Trophoblast cell (in vitro differentiated cells and primary cell): ENCODE measurements at regions not wholly inside any gene's neighbourhood (a gene's known extent, or its start where the extent isn't known, plus 50 kb on each side); places are given as distances from the start of the nearest gene placed in this dataset.

Experiments used
- DNase-seq, 2 donors: peaks; one replicate each; pipeline ENCODE4 v3.0.0-alpha.2; 2016
- H2AFZ ChIP-seq: 2 replicates; pipeline ENCODE4 v1.6.1; 2013; ENCODE audit warnings: low read length, moderate library complexity, mild to moderate bottlenecking; ENCODE audit not compliant: insufficient read depth, poor library complexity
- H2AK5ac ChIP-seq: 2 replicates; pipeline ENCODE4 v1.6.1; 2013; ENCODE audit warnings: mild to moderate bottlenecking, low read length
- H2BK120ac ChIP-seq: 2 replicates; pipeline ENCODE4 v1.6.1; 2013; ENCODE audit warnings: low read length, mild to moderate bottlenecking, moderate library complexity; ENCODE audit not compliant: insufficient read depth, poor library complexity
- H2BK12ac ChIP-seq: 2 replicates; pipeline ENCODE4 v1.6.1; 2013; ENCODE audit warnings: mild to moderate bottlenecking, low read length, moderate library complexity
- H2BK5ac ChIP-seq: 2 replicates; pipeline ENCODE4 v1.6.1; 2013; ENCODE audit warnings: low read length, low read depth, moderate library complexity, mild to moderate bottlenecking; ENCODE audit not compliant: poor library complexity
- H3K14ac ChIP-seq: 2 replicates; pipeline ENCODE4 v1.6.1; 2013; ENCODE audit warnings: mild to moderate bottlenecking, low read length
- H3K18ac ChIP-seq: 2 replicates; pipeline ENCODE4 v1.6.1; 2013; ENCODE audit warnings: mild to moderate bottlenecking, low read length
- H3K23ac ChIP-seq: 2 replicates; pipeline ENCODE4 v1.6.1; 2013; ENCODE audit warnings: low read length
- H3K27ac ChIP-seq: 2 replicates; pipeline ENCODE4 v1.5.1; 2013; ENCODE audit warnings: low read depth, mild to moderate bottlenecking, inconsistent platforms, low read length, moderate library complexity
- H3K27me3 ChIP-seq: 2 replicates; pipeline ENCODE4 v1.6.1; 2013; ENCODE audit warnings: inconsistent platforms, mild to moderate bottlenecking, low read length, moderate library complexity; ENCODE audit not compliant: insufficient read depth
- H3K36me3 ChIP-seq, 2 experiments: 1 replicate in 1 of 2; 2 replicates in 1 of 2; pipeline ENCODE4 v1.6.1; 2013; ENCODE audit warnings: low read length in 2 of 2, mild to moderate bottlenecking in 2 of 2, moderate library complexity in 1 of 2; ENCODE audit not compliant: insufficient read depth in 2 of 2, control insufficient read depth in 1 of 2
- H3K4ac ChIP-seq: 2 replicates; pipeline ENCODE4 v1.6.1; 2013; ENCODE audit warnings: low read depth, mild to moderate bottlenecking, low read length, moderate library complexity
- H3K4me1 ChIP-seq, 2 experiments: 1 replicate in 1 of 2; 2 replicates in 1 of 2; pipeline ENCODE4 v1.6.1; 2013; ENCODE audit warnings: low read length in 2 of 2, mild to moderate bottlenecking in 2 of 2, moderate library complexity in 1 of 2; ENCODE audit not compliant: insufficient read depth in 2 of 2, control insufficient read depth in 1 of 2
- H3K4me2 ChIP-seq: 2 replicates; pipeline ENCODE4 v1.6.1; 2013; ENCODE audit warnings: inconsistent platforms, mild to moderate bottlenecking, low read length, moderate library complexity
- H3K4me3 ChIP-seq: 2 replicates; pipeline ENCODE4 v1.5.1; 2013; ENCODE audit warnings: mild to moderate bottlenecking, low read depth, low read length, inconsistent platforms
- H3K79me1 ChIP-seq: one replicate; pipeline ENCODE4 v1.6.1; 2013; ENCODE audit warnings: low read length
- H3K79me2 ChIP-seq: 2 replicates; pipeline ENCODE4 v1.6.1; 2013; ENCODE audit warnings: low read length, mild to moderate bottlenecking; ENCODE audit not compliant: control insufficient read depth, insufficient read depth, poor library complexity
- H3K9ac ChIP-seq: 2 replicates; pipeline ENCODE4 v1.6.1; 2013; ENCODE audit warnings: mild to moderate bottlenecking, low read length
- H3K9me3 ChIP-seq: 2 replicates; pipeline ENCODE4 v1.6.1; 2013; ENCODE audit warnings: low read depth, mild to moderate bottlenecking, control low read depth, inconsistent platforms, low read length; ENCODE audit not compliant: insufficient read depth
- H4K12ac ChIP-seq: 2 replicates; pipeline ENCODE4 v1.6.1; 2013; ENCODE audit warnings: low read depth, mild to moderate bottlenecking, low read length, moderate library complexity
- H4K8ac ChIP-seq: 2 replicates; pipeline ENCODE4 v1.6.1; 2013; ENCODE audit warnings: low read depth, mild to moderate bottlenecking, low read length, moderate library complexity
- H4K91ac ChIP-seq: one replicate; pipeline ENCODE4 v1.6.1; 2013; ENCODE audit warnings: low read depth, mild to moderate bottlenecking, low read length, moderate library complexity
- WGBS: extraction: QIAGEN DNeasy Blood & Tissue Kit; methylation state at CpG from one replicate; pipeline ENCODE4 v1.1.7; 2013; ENCODE audit warnings: missing lambda C conversion rate; ENCODE audit not compliant: insufficient read length, insufficient coverage; ENCODE audit errors: extremely low coverage; 5-methylcytosine and 5-hydroxymethylcytosine counted together

- H3K79me2 ChIP-seq: no peaks in the 10 kb centered on the region
- H4K8ac ChIP-seq: no peak overlapping the region
- H2AFZ ChIP-seq: no peak overlapping the region
- H3K18ac ChIP-seq: no peak overlapping the region
- no peak overlapping the region for H3K4ac ChIP-seq
- H4K12ac ChIP-seq: no peak overlapping the region
- no peaks in the 10 kb centered on the region for H3K36me3 ChIP-seq
- H2BK5ac ChIP-seq: no peak overlapping the region
- no peak overlapping the region for H3K9ac ChIP-seq
- H3K9me3 ChIP-seq: no peaks in the 10 kb centered on the region
- H2BK120ac ChIP-seq: no peak overlapping the region
- no peaks in the 10 kb centered on the region for H3K4me1 ChIP-seq
- H3K27me3 ChIP-seq: no peaks in the 10 kb centered on the region
- DNase-seq: no peak
- no peak overlapping the region for H2BK12ac ChIP-seq
- no peaks in the 10 kb centered on the region for H3K79me1 ChIP-seq
- WGBS: no CpG with 5 or more reads among the region's 3 CpGs
- H3K4me2 ChIP-seq: no peak overlapping the region
- H2AK5ac ChIP-seq: no peak overlapping the region
- no peak overlapping the region for H3K14ac ChIP-seq
- H3K4me3 ChIP-seq: peak overlapping the region; percentile 25
- H4K91ac ChIP-seq: no peak overlapping the region
- H3K23ac ChIP-seq: no peak overlapping the region
- no peak overlapping the region for H3K27ac ChIP-seq
Measured at GRCh38 chr7:108824840-108825580, 255.3 kb downstream of the DNAJB9 start.

- Histone ChIP-seq H2AK5ac (no peak overlapping the region), H3K4me3 (no peak overlapping the region), H3K27ac (no peak overlapping the region), H2BK12ac (no peak overlapping the region), H3K79me2 (no peaks in the 10 kb centered on the region), H3K9ac (no peak overlapping the region), H2BK120ac (no peak overlapping the region), H3K36me3 (no peaks in the 10 kb centered on the region), H2BK5ac (no peak overlapping the region), H3K79me1 (no peaks in the 10 kb centered on the region), H3K27me3 (no peaks in the 10 kb centered on the region), H4K91ac (no peak overlapping the region), H3K4me2 (no peak overlapping the region), H3K23ac (no peak overlapping the region), H4K12ac (no peak overlapping the region), H3K4me1 (no peaks in the 10 kb centered on the region), H3K18ac (no peak overlapping the region), H3K4ac (no peak overlapping the region), H3K14ac (no peak overlapping the region), H4K8ac (no peak overlapping the region), H2AFZ (no peak overlapping the region), H3K9me3 (no peaks in the 10 kb centered on the region)
- no CpG with 5 or more reads among the region's 2 CpGs for WGBS
- no peak for DNase-seq
Measured at GRCh38 chr7:108825581-108825909, 255.9 kb downstream of the DNAJB9 start.

GRCh38 chr7:108836256-108836655 lies 266.6 kb downstream of the DNAJB9 start:
- Histone ChIP-seq H2BK12ac (no peak overlapping the region), H3K4me1 (no peaks in the 10 kb centered on the region), H4K8ac (no peak overlapping the region), H3K79me2 (no peaks in the 10 kb centered on the region), H3K79me1 (no peaks in the 10 kb centered on the region), H3K18ac (no peak overlapping the region), H4K12ac (no peak overlapping the region), H3K36me3 (no peaks in the 10 kb centered on the region), H2AK5ac (no peak overlapping the region), H3K14ac (no peak overlapping the region), H2AFZ (no peak overlapping the region), H3K9me3 (no peaks in the 10 kb centered on the region), H3K4ac (no peak overlapping the region), H3K23ac (no peak overlapping the region), H3K27me3 (no peaks in the 10 kb centered on the region), H2BK5ac (no peak overlapping the region), H3K4me2 (no peak overlapping the region), H2BK120ac (no peak overlapping the region), H3K9ac (no peak overlapping the region), H4K91ac (no peak overlapping the region), H3K4me3 (no peak overlapping the region), H3K27ac (no peak overlapping the region)
- no peak for DNase-seq

- H3K4me3 ChIP-seq: no peak overlapping the region
- no peak for DNase-seq
- H4K12ac ChIP-seq: no peak overlapping the region
- H3K27ac ChIP-seq: no peak overlapping the region
- no peak overlapping the region for H3K4me2 ChIP-seq
- no peak overlapping the region for H3K18ac ChIP-seq
- no peaks in the 10 kb centered on the region for H3K27me3 ChIP-seq
- no peak overlapping the region for H4K8ac ChIP-seq
- no peak overlapping the region for H3K23ac ChIP-seq
- no peak overlapping the region for H2BK120ac ChIP-seq
- H2AK5ac ChIP-seq: no peak overlapping the region
- WGBS: no CpG with 5 or more reads among the region's 4 CpGs
- H3K4me1 ChIP-seq: no peaks in the 10 kb centered on the region
- H3K36me3 ChIP-seq: no peaks in the 10 kb centered on the region
- no peak overlapping the region for H2AFZ ChIP-seq
- no peak overlapping the region for H3K4ac ChIP-seq
- no peak overlapping the region for H3K14ac ChIP-seq
- H3K79me2 ChIP-seq: no peaks in the 10 kb centered on the region
- no peak overlapping the region for H2BK5ac ChIP-seq
- H3K9me3 ChIP-seq: no peaks in the 10 kb centered on the region
- no peak overlapping the region for H4K91ac ChIP-seq
- no peaks in the 10 kb centered on the region for H3K79me1 ChIP-seq
- H2BK12ac ChIP-seq: no peak overlapping the region
- H3K9ac ChIP-seq: no peak overlapping the region
Measured at GRCh38 chr7:108838198-108838597, 268.5 kb downstream of the DNAJB9 start.
